Parathyroid adenoma (tissue), 2 donors: ENCODE measurements at regions not wholly inside any gene's neighbourhood (a gene's known extent, or its start where the extent isn't known, plus 50 kb on each side); places are given as distances from the start of the nearest gene placed in this dataset.

Source experiments
- H2AFZ ChIP-seq: fragments of 300-600 bp; sonication (generic); one replicate; pipeline ENCODE4 v1.7.0; 2017; ENCODE audit warnings: antibody characterized with exemption, mild to moderate bottlenecking
- H3K27ac ChIP-seq: fragments of 300-600 bp; sonication (generic); one replicate; pipeline ENCODE4 v1.7.0; 2017
- H3K27me3 ChIP-seq: fragments of 300-600 bp; sonication (generic); one replicate; pipeline ENCODE4 v1.7.0; 2017; ENCODE audit warnings: low read length; ENCODE audit not compliant: control insufficient read depth, insufficient read depth
- H3K36me3 ChIP-seq: fragments of 300-600 bp; sonication (generic); one replicate; pipeline ENCODE4 v1.7.0; 2017; ENCODE audit warnings: low read length; ENCODE audit not compliant: control insufficient read depth, insufficient read depth
- H3K4me1 ChIP-seq: fragments of 300-600 bp; sonication (generic); one replicate; pipeline ENCODE4 v1.7.0; 2017; ENCODE audit warnings: control low read depth
- H3K4me2 ChIP-seq: fragments of 300-600 bp; sonication (generic); one replicate; pipeline ENCODE4 v1.7.0; 2017; ENCODE audit warnings: low read length
- H3K4me3 ChIP-seq: fragments of 300-600 bp; sonication (generic); one replicate; pipeline ENCODE4 v1.7.0; 2017; ENCODE audit warnings: low read depth, low read length
- H3K79me2 ChIP-seq: fragments of 300-600 bp; sonication (generic); one replicate; pipeline ENCODE4 v1.7.0; 2017; ENCODE audit warnings: control low read depth
- H3K9ac ChIP-seq: fragments of 300-600 bp; sonication (generic); one replicate; pipeline ENCODE4 v1.7.0; 2017; ENCODE audit warnings: mild to moderate bottlenecking
- H3K9me3 ChIP-seq: fragments of 300-600 bp; sonication (generic); one replicate; pipeline ENCODE4 v1.7.0; 2017; ENCODE audit warnings: low read length; ENCODE audit not compliant: control insufficient read depth
- CTCF ChIP-seq: fragments of 300-600 bp; sonication (generic); IDR thresholded peaks from one replicate; pipeline ENCODE4 v1.7.0; 2017; ENCODE audit warnings: antibody characterized with exemption, mild to moderate bottlenecking
- donor health status: primary hyperparathyroidism.

GRCh38 chr2:59288771-59289170 lies 1047.6 kb upstream of the FANCL start:
- Histone ChIP-seq H3K27me3 (no peaks in the 10 kb centered on the region), H3K4me2 (no peak overlapping the region), H2AFZ (no peak overlapping the region), H3K36me3 (no peaks in the 10 kb centered on the region), H3K9me3 (no peaks in the 10 kb centered on the region), H3K9ac (no peak overlapping the region), H3K4me1 (no peaks in the 10 kb centered on the region), H3K4me3 (no peak overlapping the region), H3K27ac (no peak overlapping the region), H3K79me2 (no peaks in the 10 kb centered on the region)
- no peak for TF ChIP-seq CTCF

GRCh38 chr2:59282374-59283057 lies 1041.4 kb upstream of the FANCL start:
- H3K4me3 ChIP-seq, result no peak overlapping the region
- H3K9me3 ChIP-seq, result no peaks in the 10 kb centered on the region
- H3K27ac ChIP-seq, result no peak overlapping the region
- TF ChIP-seq CTCF, result no peak
- H3K27me3 ChIP-seq, result no peaks in the 10 kb centered on the region
- H3K9ac ChIP-seq, result no peak overlapping the region
- H3K79me2 ChIP-seq, result no peaks in the 10 kb centered on the region
- no peak overlapping the region for H2AFZ ChIP-seq
- no peaks in the 10 kb centered on the region for H3K36me3 ChIP-seq
- no peaks in the 10 kb centered on the region for H3K4me1 ChIP-seq
- H3K4me2 ChIP-seq, result no peak overlapping the region

- Histone ChIP-seq H3K9ac (no peak overlapping the region), H3K4me1 (no peaks in the 10 kb centered on the region), H2AFZ (no peak overlapping the region), H3K9me3 (no peaks in the 10 kb centered on the region), H3K36me3 (no peaks in the 10 kb centered on the region), H3K4me3 (no peak overlapping the region), H3K4me2 (no peak overlapping the region), H3K27ac (no peak overlapping the region), H3K27me3 (no peaks in the 10 kb centered on the region), H3K79me2 (no peaks in the 10 kb centered on the region)
- TF ChIP-seq CTCF, result no peak
These were observed 1036.5 kb upstream of the FANCL start for GRCh38 chr2:59277671-59278070.

GRCh38 chr2:59276917-59277316 lies 1035.8 kb upstream of the FANCL start:
- no peak overlapping the region for H3K4me3 ChIP-seq
- H3K9me3 ChIP-seq, result no peaks in the 10 kb centered on the region
- no peak overlapping the region for H3K9ac ChIP-seq
- no peaks in the 10 kb centered on the region for H3K4me1 ChIP-seq
- no peaks in the 10 kb centered on the region for H3K79me2 ChIP-seq
- H3K4me2 ChIP-seq, result no peak overlapping the region
- no peak for TF ChIP-seq CTCF
- H2AFZ ChIP-seq, result no peak overlapping the region
- no peaks in the 10 kb centered on the region for H3K36me3 ChIP-seq
- H3K27ac ChIP-seq, result no peak overlapping the region
- H3K27me3 ChIP-seq, result no peaks in the 10 kb centered on the region

- Histone ChIP-seq H3K9me3 (no peaks in the 10 kb centered on the region), H3K27ac (no peak overlapping the region), H3K79me2 (no peaks in the 10 kb centered on the region), H3K9ac (no peak overlapping the region), H3K27me3 (no peaks in the 10 kb centered on the region), H2AFZ (no peak overlapping the region), H3K36me3 (no peaks in the 10 kb centered on the region), H3K4me3 (no peak overlapping the region), H3K4me1 (no peaks in the 10 kb centered on the region), H3K4me2 (no peak overlapping the region)
- no peak for TF ChIP-seq CTCF
These were observed 1034.9 kb upstream of the FANCL start for GRCh38 chr2:59276033-59276432.
